GM12875 (cell line): ENCODE measurements at regions not wholly inside any gene's neighbourhood (a gene's known extent, or its start where the extent isn't known, plus 50 kb on each side); places are given as distances from the start of the nearest gene placed in this dataset.

Source experiments
- H3K4me3 ChIP-seq: one replicate; pipeline ENCODE4 v1.5.1; 2011; ENCODE audit warnings: low read depth, low read length, control low read depth
- TF ChIP-seq, protein P1 (sequence below): IDR thresholded peaks from 2 replicates; pipeline ENCODE4 v1.5.1; 2011; ENCODE audit warnings: low read depth, mild to moderate bottlenecking, control low read depth, inconsistent platforms, low read length, moderate library complexity, borderline replicate concordance; ENCODE audit not compliant: insufficient read depth

DNA sequence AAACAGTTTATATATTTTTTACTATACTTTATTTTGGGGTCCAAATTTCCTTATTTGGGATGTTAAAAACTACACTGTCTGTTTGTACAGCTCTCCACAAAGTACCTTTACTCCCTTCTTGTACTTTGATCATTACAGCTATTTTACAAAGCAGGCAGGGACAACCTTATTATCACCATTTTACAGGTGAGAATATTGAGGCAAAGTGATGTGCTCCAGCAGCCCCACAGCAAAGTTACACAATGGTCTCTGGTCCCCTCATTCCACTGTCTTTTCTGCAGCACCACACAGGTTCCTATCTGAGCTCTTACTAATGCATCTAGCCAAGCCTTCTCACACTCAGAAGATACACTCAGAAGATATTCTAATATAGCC lies 457.3 kb downstream of the RASEF start:
- no peak overlapping the region for H3K4me3 ChIP-seq
- TF ChIP-seq, protein P1, sequence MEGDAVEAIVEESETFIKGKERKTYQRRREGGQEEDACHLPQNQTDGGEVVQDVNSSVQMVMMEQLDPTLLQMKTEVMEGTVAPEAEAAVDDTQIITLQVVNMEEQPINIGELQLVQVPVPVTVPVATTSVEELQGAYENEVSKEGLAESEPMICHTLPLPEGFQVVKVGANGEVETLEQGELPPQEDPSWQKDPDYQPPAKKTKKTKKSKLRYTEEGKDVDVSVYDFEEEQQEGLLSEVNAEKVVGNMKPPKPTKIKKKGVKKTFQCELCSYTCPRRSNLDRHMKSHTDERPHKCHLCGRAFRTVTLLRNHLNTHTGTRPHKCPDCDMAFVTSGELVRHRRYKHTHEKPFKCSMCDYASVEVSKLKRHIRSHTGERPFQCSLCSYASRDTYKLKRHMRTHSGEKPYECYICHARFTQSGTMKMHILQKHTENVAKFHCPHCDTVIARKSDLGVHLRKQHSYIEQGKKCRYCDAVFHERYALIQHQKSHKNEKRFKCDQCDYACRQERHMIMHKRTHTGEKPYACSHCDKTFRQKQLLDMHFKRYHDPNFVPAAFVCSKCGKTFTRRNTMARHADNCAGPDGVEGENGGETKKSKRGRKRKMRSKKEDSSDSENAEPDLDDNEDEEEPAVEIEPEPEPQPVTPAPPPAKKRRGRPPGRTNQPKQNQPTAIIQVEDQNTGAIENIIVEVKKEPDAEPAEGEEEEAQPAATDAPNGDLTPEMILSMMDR = no peak

DNA sequence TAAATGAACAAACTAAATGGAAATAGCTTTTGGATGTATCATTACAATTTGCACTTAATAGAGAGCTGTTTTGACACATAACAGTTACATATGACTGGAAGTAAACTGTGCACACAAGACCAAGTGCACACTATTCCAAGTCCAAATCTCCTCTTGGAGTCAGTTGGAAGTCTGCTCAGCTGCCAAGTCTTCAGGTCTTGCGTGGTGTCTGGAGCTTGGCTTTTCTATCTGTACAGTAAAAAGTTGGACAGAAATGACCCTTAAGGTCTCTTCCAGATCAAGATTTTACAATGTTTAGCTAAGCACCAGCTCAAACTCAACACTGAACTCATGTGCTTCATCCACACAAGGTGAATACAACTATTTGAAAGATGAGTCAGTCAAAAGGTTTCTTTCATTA lies 456.9 kb downstream of the RASEF start:
- H3K4me3 ChIP-seq = no peak overlapping the region
- TF ChIP-seq, protein P1 = no peak

DNA sequence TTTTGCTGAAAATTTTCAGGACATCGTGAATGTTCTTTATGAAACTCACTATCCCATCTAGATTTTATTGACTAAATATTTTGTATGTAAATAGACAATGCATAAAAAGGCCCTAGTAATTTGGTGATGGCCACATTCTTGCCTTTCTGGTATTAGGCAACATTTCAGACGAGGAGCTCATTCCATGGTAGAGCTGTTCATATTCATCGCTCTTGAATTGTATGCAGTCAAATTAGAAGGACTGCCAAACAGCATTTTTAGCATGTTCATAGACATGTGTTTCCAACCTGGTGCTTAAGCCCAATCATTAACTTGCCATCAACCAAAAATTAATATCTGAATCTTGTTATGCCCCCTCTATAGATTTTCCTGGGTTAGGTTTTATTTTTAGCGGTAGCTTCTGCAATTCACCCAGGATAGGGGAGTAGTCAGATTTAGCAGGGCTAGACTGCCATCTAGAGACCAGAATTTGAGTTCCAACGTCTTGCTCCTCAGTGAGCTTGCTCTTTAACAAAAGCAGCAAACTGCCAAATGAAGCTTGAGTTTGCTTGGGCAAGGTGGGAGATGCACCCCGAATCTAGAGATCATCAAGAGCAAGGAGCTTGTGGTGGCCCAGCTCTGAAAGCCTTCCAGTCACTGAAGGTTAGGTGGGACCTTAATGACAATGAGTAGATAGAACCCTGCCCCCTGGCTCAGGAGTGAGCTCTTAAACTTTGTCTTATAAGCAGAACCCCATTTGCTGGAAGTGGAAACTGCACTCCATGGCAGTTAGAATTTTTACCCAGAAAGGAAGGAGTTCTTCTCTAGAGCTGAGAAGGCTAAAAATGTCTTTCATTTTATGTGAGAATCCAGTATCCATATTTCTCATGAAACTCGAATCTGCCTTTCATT lies 456.2 kb downstream of the RASEF start:
- H3K4me3 ChIP-seq = no peak overlapping the region
- TF ChIP-seq, protein P1 = no peak; the same call in 1 of the 2 replicates

DNA sequence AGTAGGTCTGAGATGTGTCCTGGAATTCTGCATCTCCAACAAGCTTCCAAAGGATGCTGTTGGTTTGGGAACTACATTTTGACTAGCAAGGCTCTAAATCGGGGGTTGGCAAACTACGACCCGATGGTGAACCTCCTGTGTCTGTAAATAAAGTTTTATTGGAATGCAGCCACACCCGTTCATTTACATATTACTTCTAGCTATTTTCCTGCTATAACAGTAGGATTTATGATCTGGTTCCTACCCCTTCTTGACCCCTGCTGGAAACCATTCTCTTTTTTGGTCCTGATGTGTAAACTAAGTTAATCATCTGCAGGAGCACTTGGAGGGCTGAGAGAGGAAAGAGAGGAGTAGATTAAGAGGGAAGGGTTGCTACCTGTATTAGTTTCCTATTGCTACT lies 454.5 kb downstream of the RASEF start:
- TF ChIP-seq, protein P1 = no peak
- no peak overlapping the region for H3K4me3 ChIP-seq

DNA sequence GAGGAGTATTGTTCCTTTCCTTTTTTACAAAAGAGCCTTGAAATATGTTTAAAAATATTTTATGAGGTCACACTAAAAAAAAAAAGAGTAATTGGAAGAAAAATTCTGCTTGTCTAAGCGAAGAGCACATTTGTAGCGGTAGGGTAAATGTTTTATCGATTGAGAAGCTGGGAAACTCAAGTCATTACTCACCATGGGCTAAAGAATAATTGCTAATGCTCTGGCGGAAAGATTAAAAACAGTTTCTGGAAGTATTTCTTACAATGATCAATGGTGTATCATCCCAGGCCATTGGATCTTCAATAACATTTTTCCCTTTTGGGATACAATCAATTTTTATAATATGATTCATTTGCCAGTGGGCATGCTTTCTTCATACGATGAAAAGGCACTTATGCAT lies 450.0 kb downstream of the RASEF start:
- H3K4me3 ChIP-seq = no peak overlapping the region
- TF ChIP-seq, protein P1 = no peak

DNA sequence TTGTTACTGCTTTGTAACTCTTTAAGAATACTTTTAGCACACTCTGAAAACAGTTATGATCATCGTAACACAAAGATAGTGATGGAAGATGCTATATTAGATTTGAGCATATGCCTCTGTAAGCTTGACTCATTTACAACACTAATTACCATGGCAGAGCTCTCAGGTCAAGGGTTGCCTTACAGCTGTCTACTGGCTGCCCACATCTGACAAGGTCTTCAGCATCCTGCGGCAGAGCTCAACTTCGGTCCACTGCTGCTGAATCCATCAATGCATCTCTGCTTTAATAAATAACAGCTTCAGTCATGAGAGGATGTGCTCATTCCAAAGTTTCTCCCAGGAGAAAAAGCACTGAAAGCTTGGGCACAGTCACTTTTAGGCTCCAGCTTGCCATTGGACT lies 449.4 kb downstream of the RASEF start:
- H3K4me3 ChIP-seq = no peak overlapping the region
- TF ChIP-seq, protein P1 = no peak

DNA sequence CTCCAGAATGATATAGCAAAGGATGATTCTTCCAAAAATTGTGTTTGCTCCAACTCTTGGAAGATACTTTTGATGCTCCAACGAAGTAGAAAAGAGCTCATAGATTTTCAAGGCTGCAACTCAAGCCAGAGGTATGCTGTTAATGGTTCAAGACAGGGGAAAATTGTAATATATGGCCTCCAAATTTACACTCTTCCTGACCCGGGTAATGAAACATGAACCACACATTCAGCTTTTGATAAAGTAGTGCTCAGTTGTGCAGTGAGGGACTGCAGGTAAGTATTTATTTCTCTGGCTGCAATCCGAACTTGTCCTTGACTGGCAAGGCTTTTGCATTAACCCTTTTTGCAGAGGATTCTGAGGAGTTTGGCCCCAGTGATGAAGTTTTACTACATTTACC lies 446.4 kb downstream of the RASEF start:
- TF ChIP-seq, protein P1 = no peak
- H3K4me3 ChIP-seq = no peak overlapping the region
